ENCODE measurements at regions not wholly inside any gene's neighbourhood (a gene's known extent, or its start where the extent isn't known, plus 50 kb on each side); places are given as distances from the start of the nearest gene placed in this dataset.

DNA sequence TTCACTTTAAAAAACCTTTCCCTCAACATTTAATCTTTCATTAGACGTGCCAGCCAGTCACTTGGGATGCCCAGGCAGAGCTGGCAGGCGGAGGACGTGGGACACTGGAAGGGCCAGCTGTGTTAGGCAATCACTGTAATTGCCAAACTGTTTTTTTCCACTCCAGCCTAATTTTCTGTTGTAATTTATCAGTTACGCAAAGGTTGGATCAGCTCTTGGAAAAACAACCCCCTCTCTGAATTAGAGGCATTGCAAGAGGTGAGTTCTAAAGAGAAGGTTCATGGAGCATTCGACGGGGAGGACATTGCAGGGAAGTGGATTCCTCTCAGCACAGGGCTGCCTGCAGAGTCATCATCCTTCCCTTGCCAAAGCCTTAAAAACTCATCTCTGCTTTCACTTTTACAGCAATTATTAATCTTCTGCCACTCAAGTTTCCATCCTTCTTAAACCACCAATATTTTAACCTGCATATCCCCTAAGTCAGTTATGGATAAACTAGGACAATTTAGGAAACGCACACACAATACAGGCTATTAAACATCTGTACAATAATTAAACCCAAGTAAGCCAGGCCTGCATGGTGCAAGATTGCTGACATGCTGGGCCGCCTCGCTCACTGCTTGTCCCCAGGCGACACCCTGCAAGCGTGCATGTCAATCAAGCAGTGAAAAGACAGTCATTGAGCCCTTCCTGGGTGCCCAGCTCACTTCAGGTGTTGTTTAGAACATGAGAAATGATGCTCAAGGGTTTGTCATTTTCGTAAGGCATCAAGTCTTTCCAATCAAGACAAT is 272.3 kb upstream of the RNF32 start:
- no peak for TF ChIP-seq SMC3 (conservative IDR thresholded peaks at IDR 0.05; ENCODE audit: poor library complexity)
- TF ChIP-seq EZH2 (IDR thresholded peaks at IDR 0.05; ENCODE audit: borderline replicate concordance, insufficient read depth, low read length, poor library complexity, severe bottlenecking) = no peak
- TF ChIP-seq, protein P1, sequence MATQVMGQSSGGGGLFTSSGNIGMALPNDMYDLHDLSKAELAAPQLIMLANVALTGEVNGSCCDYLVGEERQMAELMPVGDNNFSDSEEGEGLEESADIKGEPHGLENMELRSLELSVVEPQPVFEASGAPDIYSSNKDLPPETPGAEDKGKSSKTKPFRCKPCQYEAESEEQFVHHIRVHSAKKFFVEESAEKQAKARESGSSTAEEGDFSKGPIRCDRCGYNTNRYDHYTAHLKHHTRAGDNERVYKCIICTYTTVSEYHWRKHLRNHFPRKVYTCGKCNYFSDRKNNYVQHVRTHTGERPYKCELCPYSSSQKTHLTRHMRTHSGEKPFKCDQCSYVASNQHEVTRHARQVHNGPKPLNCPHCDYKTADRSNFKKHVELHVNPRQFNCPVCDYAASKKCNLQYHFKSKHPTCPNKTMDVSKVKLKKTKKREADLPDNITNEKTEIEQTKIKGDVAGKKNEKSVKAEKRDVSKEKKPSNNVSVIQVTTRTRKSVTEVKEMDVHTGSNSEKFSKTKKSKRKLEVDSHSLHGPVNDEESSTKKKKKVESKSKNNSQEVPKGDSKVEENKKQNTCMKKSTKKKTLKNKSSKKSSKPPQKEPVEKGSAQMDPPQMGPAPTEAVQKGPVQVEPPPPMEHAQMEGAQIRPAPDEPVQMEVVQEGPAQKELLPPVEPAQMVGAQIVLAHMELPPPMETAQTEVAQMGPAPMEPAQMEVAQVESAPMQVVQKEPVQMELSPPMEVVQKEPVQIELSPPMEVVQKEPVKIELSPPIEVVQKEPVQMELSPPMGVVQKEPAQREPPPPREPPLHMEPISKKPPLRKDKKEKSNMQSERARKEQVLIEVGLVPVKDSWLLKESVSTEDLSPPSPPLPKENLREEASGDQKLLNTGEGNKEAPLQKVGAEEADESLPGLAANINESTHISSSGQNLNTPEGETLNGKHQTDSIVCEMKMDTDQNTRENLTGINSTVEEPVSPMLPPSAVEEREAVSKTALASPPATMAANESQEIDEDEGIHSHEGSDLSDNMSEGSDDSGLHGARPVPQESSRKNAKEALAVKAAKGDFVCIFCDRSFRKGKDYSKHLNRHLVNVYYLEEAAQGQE (IDR thresholded peaks at IDR 0.05; ENCODE audit: borderline replicate concordance) = no peak
- TF ChIP-seq, protein P2, sequence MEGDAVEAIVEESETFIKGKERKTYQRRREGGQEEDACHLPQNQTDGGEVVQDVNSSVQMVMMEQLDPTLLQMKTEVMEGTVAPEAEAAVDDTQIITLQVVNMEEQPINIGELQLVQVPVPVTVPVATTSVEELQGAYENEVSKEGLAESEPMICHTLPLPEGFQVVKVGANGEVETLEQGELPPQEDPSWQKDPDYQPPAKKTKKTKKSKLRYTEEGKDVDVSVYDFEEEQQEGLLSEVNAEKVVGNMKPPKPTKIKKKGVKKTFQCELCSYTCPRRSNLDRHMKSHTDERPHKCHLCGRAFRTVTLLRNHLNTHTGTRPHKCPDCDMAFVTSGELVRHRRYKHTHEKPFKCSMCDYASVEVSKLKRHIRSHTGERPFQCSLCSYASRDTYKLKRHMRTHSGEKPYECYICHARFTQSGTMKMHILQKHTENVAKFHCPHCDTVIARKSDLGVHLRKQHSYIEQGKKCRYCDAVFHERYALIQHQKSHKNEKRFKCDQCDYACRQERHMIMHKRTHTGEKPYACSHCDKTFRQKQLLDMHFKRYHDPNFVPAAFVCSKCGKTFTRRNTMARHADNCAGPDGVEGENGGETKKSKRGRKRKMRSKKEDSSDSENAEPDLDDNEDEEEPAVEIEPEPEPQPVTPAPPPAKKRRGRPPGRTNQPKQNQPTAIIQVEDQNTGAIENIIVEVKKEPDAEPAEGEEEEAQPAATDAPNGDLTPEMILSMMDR (IDR thresholded peaks at IDR 0.05; ENCODE audit: poor library complexity, severe bottlenecking) = no peak
- no peak for TF ChIP-seq EP300 (conservative IDR thresholded peaks at IDR 0.05; ENCODE audit: poor library complexity, severe bottlenecking)
- TF ChIP-seq TAF1 (IDR thresholded peaks at IDR 0.05; ENCODE audit: low read depth) = no peak
- no peak for TF ChIP-seq POLR2AphosphoS5 (IDR thresholded peaks at IDR 0.05)

All from neural cell (in vitro differentiated cells).